PC-9 (cell line): ENCODE measurements at regions not wholly inside any gene's neighbourhood (a gene's known extent, or its start where the extent isn't known, plus 50 kb on each side); places are given as distances from the start of the nearest gene placed in this dataset.

Experiments used
- BruUV-seq: library from RNA; stranded (reverse); fragments of 400-500 nt; replicated peaks from 2 replicates; lab custom pipeline; 2021; lab: Mats Ljungman, UMichigan
- CTCF ChIA-PET: fragments of 300-600 bp; sonication (Branson Sonifier 250); formaldehyde crosslinking; loops from one replicate; lab custom pipeline; 2022; ENCODE audit warnings: antibody characterized with exemption; lab: Charles Lee
- POLR2A ChIA-PET: fragments of 300-600 bp; sonication (Branson Sonifier 250); formaldehyde crosslinking; loops from one replicate; lab custom pipeline; 2022; ENCODE audit warnings: antibody characterized with exemption; ENCODE audit not compliant: unreplicated experiment; lab: Charles Lee
- DNase-seq, 2 experiments: peaks; one replicate each; pipeline versions ENCODE4 v3.0.0 to v3.0.0-alpha.2; 2015 to 2022; ENCODE audit warnings: mixed read lengths in 1 of 2
- H2AFZ ChIP-seq: fragments of 200-600 bp; sonication (generic); 2 replicates; pipeline ENCODE4 v1.8.1; 2017; ENCODE audit warnings: antibody characterized with exemption
- H3F3A ChIP-seq: fragments of 200-600 bp; sonication (generic); 2 replicates; pipeline ENCODE4 v1.8.1; 2017; ENCODE audit warnings: antibody characterized with exemption, mild to moderate bottlenecking, low read depth; ENCODE audit not compliant: insufficient read depth
- H3K27ac ChIP-seq: fragments of 200-600 bp; sonication (generic); 2 replicates; pipeline ENCODE4 v1.6.1; 2016; ENCODE audit warnings: mixed run types
- H3K27me3 ChIP-seq: fragments of 200-600 bp; sonication (generic); 2 replicates; pipeline ENCODE4 v1.6.1; 2016; ENCODE audit warnings: low read depth, mixed run types; ENCODE audit not compliant: insufficient read depth
- H3K36me3 ChIP-seq: fragments of 200-600 bp; sonication (generic); 2 replicates; pipeline ENCODE4 v1.6.1; 2016; ENCODE audit warnings: low read depth, mixed run types
- H3K4me1 ChIP-seq: fragments of 200-600 bp; sonication (generic); replicated peaks from 2 replicates; pipeline ENCODE4 v1.6.1; 2016; ENCODE audit warnings: mixed run types; ENCODE audit not compliant: insufficient read depth
- H3K4me2 ChIP-seq: fragments of 200-600 bp; sonication (generic); 2 replicates; pipeline ENCODE4 v1.6.1; 2017; ENCODE audit warnings: mixed run types
- H3K4me3 ChIP-seq: fragments of 200-600 bp; sonication (generic); 2 replicates; pipeline ENCODE4 v1.6.1; 2016; ENCODE audit warnings: mixed run types
- H3K79me2 ChIP-seq: fragments of 200-600 bp; sonication (generic); 2 replicates; pipeline ENCODE4 v1.6.1; 2017; ENCODE audit warnings: low read depth, mixed run types
- H3K9me2 ChIP-seq: fragments of 200-600 bp; sonication (generic); 2 replicates; pipeline ENCODE4 v1.8.1; 2017; ENCODE audit warnings: mild to moderate bottlenecking; ENCODE audit not compliant: insufficient read depth
- H3K9me3 ChIP-seq: fragments of 200-600 bp; sonication (generic); 2 replicates; pipeline ENCODE4 v1.8.1; 2016; ENCODE audit warnings: low read depth; ENCODE audit not compliant: insufficient read depth
- H4K20me1 ChIP-seq: fragments of 200-600 bp; sonication (generic); 2 replicates; pipeline ENCODE4 v1.8.1; 2017; ENCODE audit not compliant: insufficient read depth
- CTCF ChIP-seq: fragments of 200-600 bp; sonication (generic); conservative IDR thresholded peaks from 2 replicates; pipeline ENCODE4 v1.6.1; 2017; ENCODE audit warnings: mixed run types, antibody characterized with exemption, mild to moderate bottlenecking, moderate library complexity
- EZH2 ChIP-seq: fragments of 200-600 bp; sonication (generic); IDR thresholded peaks from 2 replicates; pipeline ENCODE4 v1.8.0; 2017; ENCODE audit warnings: antibody characterized with exemption, low read depth
- intact Hi-C: fragments of 100-400 bp; cut with micrococcal nuclease; formaldehyde crosslinking; loops from one replicate; pipeline ENCODE4 v1.10.0; 2022; ENCODE audit not compliant: unreplicated experiment

GRCh38 chr4:31228068-31228467, 507.9 kb downstream of the PCDH7 start:
- no peak for DNase-seq
- Histone ChIP-seq H3K9me3 (no peaks in the 10 kb centered on the region), H3F3A (no peaks in the 10 kb centered on the region), H3K4me1 (no peaks in the 10 kb centered on the region), H3K9me2 (no peaks in the 10 kb centered on the region), H3K4me3 (no peak overlapping the region), H3K27me3 (no peaks in the 10 kb centered on the region), H3K36me3 (no peaks in the 10 kb centered on the region), H3K27ac (no peak overlapping the region), H4K20me1 (no peaks in the 10 kb centered on the region; the same call in 1 of the 2 replicates), H3K4me2 (no peak overlapping the region), H3K79me2 (no peaks in the 10 kb centered on the region), H2AFZ (no peak overlapping the region)
- TF ChIP-seq CTCF: no peak
- TF ChIP-seq EZH2: no peak
- POLR2A ChIA-PET: no interaction called here
- intact Hi-C loops: no loop called here
- CTCF ChIA-PET: no interaction called here
- BruUV-seq: no TSS peak

- intact Hi-C loops: no loop called here
- no peaks in the 10 kb centered on the region for H3K9me3 ChIP-seq
- H3K27ac ChIP-seq: no peak overlapping the region
- no peaks in the 10 kb centered on the region for H3K36me3 ChIP-seq
- no peaks in the 10 kb centered on the region for H3K27me3 ChIP-seq
- BruUV-seq: no TSS peak
- DNase-seq: no peak
- ChIA-PET POLR2A (no interaction called here), CTCF (no interaction called here)
- H3K4me1 ChIP-seq: no peaks in the 10 kb centered on the region
- H4K20me1 ChIP-seq: no peaks in the 10 kb centered on the region
- H3F3A ChIP-seq: no peaks in the 10 kb centered on the region
- no peak overlapping the region for H2AFZ ChIP-seq
- TF ChIP-seq EZH2 (no peak), CTCF (no peak)
- H3K9me2 ChIP-seq: no peaks in the 10 kb centered on the region
- H3K79me2 ChIP-seq: no peaks in the 10 kb centered on the region
- no peak overlapping the region for H3K4me3 ChIP-seq
- H3K4me2 ChIP-seq: no peak overlapping the region
Measured at GRCh38 chr4:31230594-31230993, 510.4 kb downstream of the PCDH7 start.

GRCh38 chr4:31234494-31234893, 514.3 kb downstream of the PCDH7 start:
- H4K20me1 ChIP-seq: no peaks in the 10 kb centered on the region
- H3K4me2 ChIP-seq: no peak overlapping the region
- H3K27me3 ChIP-seq: no peaks in the 10 kb centered on the region
- intact Hi-C loops: no loop called here
- no peaks in the 10 kb centered on the region for H3F3A ChIP-seq
- H3K9me3 ChIP-seq: no peaks in the 10 kb centered on the region; the same call in 1 of the 2 replicates
- H3K79me2 ChIP-seq: no peaks in the 10 kb centered on the region
- no peak overlapping the region for H2AFZ ChIP-seq
- no peaks in the 10 kb centered on the region for H3K4me1 ChIP-seq
- H3K27ac ChIP-seq: no peak overlapping the region
- CTCF ChIA-PET: no interaction called here
- no TSS peak for BruUV-seq
- DNase-seq: peak in 1 of 2 experiments; percentile 1
- no peak for TF ChIP-seq CTCF
- TF ChIP-seq EZH2: no peak
- no peaks in the 10 kb centered on the region for H3K9me2 ChIP-seq
- no peak overlapping the region for H3K4me3 ChIP-seq
- no peaks in the 10 kb centered on the region for H3K36me3 ChIP-seq
- POLR2A ChIA-PET: no interaction called here
